SH-SY5Y (cell line): ENCODE measurements at regions not wholly inside any gene's neighbourhood (a gene's known extent, or its start where the extent isn't known, plus 50 kb on each side); places are given as distances from the start of the nearest gene placed in this dataset.

Experiments used
- GATA2 ChIP-seq: IDR thresholded peaks from 2 replicates; pipeline ENCODE4 v1.6.1; 2011; ENCODE audit warnings: mild to moderate bottlenecking, low read depth, low read length
- GATA3 ChIP-seq: IDR thresholded peaks from 2 replicates; pipeline ENCODE4 v1.6.1; 2011; ENCODE audit warnings: low read depth, mild to moderate bottlenecking, low read length, moderate library complexity

DNA sequence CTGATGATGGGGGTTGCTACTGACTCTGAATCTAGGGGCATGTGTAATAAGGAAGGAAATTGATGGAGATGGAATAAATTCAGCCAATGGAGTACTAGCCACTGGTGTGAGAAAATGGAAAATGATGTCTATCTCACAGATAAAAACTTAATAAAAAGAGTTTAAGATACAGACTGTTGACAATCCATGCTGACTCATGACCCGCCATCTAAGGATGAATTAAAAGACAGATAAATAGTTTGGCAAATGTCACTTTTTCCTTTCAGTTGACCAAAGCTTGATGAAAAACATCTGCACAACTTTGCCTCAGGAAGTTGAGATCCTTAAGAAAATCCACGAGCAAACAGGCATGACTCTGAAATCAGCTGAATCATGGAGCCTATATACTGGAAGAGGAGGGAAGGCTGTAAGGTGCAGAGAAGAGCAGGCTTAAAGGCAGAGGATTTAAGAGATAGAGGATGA is 82.6 kb upstream of the BMP5 start:
- TF ChIP-seq GATA2 (no peak), GATA3 (no peak)
